GM21737 (cell line): ENCODE measurements at regions not wholly inside any gene's neighbourhood (a gene's known extent, or its start where the extent isn't known, plus 50 kb on each side); places are given as distances from the start of the nearest gene placed in this dataset.

ENCODE experiments used
- ATAC-seq: cut with Tn5 transposase; IDR thresholded peaks from one replicate; pipeline ENCODE4 v1.9.1; 2021; ENCODE audit warnings: mild to moderate bottlenecking, moderate library complexity; ENCODE audit not compliant: unreplicated experiment

DNA sequence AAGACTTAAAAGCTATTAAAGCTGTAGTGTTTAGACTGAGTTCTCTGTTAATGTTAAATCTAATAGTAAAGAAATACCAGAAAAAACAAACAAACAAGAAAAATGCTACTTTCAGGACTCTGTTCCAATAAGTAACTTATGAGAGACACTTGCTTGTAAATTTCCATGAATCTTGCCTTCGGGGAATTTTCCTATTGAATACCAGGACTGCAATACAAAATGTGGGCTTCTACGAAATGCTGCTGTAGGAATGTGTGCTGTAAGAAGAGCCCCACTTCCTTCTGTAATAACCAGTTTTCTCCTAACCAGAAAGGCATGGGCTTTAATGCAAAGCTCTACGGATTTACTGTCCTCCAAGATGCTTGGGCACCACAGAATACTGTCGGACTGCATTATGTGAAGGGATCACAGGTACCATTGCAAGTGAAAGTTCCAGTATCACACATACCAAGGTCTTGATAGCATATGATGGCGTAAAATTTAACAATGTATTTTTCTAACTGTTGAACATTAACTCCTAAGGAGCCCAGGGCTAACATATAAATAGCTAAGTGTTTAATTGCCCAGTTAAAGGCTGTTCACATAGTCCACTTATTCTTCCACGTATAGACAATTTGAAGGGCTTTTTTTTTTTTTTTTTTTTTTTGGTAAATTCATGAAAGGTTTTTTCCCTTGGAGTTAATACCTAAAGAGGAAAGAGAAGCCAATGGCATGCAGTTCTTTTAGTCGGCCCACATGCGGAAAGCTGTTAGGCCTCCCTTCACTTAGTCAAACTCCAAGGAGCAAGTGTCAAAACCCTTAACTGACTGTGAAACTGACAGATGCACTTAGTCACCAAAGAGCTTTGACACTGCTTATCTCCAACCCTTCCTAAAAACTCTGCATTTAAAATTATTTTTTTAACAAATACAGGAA, 564.0 kb upstream of the POU3F3 start:
- ATAC-seq, result no peak

DNA sequence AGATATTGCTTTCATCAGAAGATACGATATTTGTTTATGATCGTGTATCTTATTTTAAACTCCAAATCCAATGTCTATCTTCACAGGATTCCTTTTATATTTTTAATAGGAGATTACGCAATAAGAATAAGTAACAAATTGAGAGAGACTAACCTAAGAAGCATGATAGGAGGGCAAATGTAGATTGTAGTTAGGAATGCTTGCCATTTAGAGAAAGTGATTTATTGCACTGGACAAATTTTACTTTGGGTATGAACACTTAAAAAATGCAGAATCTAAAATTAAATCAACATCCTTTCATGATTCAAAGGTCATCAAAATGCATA, 563.4 kb upstream of the POU3F3 start:
- ATAC-seq, result no peak

DNA sequence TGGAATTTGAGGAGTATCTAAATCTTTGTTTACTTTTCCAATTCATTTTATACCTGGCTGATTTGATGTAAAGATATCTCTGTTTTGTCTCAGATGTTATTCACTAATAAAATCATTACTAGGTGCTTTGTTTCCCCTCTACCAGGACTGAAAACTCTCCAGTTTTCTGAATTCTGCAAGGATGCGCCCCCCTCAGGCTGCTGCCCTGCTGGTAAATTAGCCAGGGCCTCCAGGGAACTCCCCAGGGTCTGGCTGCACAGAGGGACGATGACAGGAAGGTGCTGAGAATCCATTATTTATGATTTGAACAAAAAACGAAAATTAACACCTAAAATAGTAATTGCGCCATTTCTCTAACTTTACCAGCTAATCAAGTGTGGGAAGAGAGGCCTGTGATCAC, 541.2 kb upstream of the POU3F3 start:
- ATAC-seq, result no peak

DNA sequence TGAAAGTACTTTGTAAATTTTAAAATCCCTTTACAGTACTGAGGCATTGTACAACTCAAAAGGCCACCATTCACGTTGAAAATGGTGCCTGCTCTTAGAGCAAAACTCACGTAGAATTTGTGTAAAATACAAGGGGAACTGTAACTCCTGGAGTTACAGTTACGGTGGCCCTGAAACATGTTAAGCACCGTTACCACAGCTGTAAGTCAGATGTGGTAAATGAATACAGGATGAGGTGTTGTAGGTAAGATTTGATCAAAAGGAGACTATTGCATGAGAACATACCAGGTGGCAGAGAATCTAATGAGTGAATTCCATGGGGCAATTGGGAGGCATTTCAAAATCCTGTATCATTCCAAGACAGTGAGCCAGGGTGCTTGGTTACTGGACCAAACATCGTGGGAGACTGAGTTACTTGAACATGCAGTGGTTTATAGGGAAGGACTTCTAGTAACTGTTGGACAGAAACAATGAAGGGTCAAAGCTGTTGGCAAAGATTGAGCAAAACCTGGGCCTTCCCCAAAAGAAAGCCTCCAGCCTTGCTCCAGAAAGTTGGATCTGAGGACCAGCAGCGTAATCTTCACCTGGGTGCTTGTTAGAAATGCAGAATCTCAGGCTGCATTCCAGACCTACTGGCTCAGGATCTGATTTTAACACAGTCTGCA, 535.8 kb upstream of the POU3F3 start:
- no peak for ATAC-seq

DNA sequence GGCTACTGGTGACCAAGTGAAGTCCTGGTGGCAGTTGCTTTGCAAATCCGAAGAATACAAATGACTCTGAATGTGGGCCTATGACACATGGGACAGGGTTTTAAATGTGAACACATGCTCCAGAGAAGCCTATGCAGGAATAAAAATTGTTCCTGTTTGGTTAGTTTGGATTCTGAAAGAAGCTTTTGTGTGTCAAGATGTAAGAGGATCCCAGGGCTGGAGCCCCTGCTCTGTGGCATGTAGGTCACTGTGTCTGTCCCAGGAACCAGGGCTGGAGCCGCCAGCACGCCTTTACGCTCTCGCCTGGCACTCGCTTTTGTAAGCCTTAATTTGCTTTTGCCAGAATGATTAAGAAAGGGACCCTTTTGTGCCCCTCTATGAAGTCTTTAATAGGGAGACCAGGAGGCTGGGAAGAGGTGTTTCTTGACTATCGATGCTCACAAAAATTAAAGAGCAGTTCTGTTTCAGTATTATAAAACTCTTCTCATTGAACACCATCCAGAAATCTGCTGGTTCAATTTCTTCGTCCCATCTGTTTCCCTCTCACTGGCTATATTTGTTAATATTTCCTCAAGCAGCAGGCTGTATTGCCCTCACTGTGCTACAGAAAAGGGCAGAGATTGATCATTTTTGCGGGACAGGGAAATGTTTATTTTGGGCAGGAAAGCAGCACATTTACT, 532.7 kb upstream of the POU3F3 start:
- ATAC-seq, result no peak

DNA sequence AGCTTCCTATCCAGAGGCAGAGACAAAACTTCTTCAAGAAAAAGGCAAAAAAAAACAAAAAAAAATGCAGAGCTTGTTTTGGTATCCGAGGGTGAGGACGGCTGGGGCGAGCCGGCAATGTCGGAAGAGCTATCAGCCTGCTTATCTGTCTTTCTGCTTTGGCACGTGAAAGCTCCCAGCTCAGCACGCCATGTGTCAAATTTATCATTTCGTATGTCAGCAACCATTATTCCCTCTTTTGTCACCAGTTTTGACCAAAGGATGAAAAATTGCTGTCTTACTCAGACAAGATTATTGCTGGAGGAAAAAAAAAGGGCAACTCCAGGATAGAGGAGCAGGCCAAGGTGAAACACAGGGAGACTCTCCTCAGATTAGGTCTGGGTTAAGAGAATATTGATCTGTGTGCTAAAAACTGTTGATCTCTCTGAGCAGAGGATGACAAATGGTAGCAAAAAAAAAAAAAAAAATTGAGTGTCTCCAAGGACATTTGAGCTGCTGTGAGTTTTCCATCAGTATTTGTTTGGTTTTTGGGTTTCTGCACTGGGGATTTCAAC, 532.0 kb upstream of the POU3F3 start:
- ATAC-seq, result no peak

DNA sequence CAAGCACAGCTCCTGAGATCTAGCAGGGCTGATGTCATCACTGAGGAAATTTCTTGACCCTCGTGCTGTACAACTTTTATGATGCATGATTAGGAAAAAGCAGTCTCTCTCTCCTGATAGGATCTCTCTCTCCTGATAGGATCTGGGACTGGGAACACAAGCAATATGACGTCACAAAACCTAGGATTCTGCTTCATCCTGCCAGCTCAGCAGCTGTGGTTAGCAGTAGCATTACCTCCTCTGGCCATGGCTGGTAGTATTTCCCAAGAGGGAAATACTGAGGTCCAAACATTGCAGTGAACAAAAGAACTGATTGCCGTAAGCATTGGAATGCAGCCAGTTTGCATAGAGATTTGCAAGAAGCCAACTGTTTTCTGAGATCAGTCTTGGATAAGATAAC, 521.2 kb upstream of the POU3F3 start:
- no peak for ATAC-seq

DNA sequence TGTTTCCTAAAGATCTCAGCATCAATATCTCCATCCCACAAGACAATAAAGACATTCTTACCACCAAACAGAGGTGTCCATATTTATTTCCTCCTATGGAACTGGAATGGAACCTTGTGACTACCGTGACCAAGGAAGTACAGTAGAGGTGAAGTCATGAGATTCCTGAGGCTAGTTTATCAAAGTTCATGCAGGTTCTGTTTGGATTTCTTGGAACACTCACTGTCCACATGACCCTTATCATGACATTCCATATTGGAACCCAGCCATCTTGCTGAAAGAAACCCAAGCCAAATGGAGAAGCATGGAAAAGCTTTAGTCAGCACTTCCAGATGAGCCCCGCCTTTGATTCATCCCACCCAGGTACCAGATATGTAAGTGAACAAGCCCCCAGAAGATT, 516.0 kb upstream of the POU3F3 start:
- ATAC-seq, result no peak

DNA sequence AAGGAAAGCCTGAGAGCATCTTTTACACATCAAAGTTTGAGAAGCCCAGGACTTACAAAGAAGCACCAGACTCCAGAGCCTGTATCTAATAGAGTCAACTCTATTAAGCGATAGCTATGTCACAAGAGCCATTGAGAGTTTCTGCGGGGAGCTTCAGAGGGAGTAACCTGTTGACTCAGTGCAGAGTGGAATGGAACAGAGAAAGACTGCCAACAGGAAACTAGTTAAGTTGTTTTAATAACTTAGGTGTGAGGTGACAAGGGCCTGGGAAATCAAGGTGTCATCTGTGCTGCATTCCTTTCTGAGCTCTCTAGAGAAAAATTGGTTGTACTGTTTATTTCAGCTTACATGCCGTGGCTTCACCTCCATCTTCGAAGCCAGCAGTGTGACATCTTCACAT, 513.8 kb upstream of the POU3F3 start:
- no peak for ATAC-seq

DNA sequence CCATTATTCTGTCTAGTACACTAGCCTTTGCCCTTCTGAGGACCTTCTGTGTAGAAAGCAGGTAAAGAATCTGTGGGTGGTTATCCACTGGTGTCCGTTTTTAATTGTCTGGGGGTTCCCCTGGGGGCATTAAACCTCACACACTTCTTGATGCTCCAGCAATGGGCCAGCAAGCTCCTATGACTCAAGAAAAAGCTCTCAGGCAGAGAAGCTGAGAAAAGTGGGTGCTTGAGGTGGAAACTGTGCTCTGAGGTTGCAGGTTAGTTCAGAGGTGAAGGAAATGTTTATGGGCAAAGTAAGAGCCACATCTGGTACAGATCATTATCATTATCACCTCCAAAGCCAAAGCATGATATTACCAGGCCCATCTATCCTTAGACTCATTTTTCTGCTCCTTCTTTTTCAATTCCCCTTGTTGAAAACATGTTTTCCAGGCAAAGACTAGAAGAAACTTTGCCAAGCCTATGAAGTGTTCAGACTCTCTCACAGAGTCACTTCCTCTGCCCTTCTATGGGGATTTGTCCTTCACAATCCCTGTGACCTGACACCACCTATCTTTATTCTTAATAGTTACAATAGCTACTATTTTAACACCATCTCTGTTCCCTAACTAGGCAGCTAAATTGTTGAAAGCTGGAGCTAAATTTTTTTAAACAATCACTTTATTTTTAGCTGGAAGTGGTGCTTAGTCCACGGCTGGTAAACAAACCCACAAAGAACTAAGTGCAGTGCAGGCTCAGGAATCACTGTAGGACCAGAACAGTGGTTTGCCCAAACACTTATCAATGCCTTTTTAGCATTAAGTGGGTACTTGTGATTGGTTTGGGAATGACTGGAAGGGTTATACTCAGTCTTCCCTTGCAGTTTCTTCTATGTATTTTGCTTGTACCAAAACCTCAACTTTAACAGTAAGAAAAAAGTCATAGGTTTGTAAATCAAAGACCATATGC, 512.8 kb upstream of the POU3F3 start:
- no peak for ATAC-seq

DNA sequence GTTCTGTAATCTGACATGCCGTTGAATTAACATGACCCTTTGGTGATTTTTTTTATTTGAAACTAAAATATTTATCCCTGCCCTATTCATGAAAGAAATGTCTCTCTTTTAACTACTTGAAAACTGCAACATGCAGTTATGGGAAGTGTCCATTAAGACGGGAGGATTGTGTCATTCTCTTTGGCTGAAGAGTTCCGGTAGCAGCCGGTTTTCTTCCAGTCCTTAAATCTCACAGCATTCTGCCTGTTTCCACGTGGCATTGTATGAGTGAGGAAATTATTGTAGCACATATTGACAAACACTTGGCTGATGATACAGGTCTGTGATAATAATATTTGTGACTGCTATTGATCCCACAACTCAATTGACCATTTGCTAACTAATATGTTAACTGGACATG, 509.6 kb upstream of the POU3F3 start:
- ATAC-seq, result no peak

DNA sequence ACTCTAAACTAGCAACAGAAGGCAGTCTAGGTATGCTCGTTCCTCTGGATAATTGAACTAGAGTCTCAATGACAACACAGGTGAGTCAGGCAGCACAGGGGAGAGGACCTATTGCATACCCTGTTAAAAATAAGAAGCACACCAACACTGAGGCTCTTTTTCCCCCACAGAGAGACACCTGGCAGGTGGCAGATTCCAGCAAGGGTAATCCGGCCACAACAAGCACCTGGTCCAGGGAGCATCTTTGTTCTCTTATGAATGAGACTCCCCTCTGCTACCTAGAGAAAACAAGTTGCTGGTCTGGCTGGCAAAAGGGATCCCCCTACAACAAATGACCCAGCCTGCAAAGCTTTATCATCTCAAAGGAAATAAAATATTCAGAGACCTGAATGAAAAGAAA, 508.9 kb upstream of the POU3F3 start:
- ATAC-seq, result no peak

DNA sequence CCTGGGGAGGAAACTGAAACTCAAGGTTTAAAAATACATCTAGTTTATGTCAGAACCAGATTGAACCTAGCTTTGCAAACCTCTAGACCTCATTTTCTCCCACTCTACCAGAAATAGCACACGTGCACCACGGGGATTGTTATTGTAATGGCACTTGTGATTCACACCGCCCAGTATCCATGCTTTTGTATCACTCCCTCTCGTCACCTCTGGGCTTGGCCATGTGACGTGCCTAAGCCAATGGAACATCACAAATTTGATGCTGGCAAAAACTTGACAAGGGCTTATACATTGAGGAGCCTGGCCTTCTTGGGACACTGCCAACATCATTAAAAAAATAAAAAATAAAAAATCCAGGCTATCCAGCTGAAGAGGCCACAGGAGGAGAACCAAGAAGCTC, 495.8 kb upstream of the POU3F3 start:
- no peak for ATAC-seq

DNA sequence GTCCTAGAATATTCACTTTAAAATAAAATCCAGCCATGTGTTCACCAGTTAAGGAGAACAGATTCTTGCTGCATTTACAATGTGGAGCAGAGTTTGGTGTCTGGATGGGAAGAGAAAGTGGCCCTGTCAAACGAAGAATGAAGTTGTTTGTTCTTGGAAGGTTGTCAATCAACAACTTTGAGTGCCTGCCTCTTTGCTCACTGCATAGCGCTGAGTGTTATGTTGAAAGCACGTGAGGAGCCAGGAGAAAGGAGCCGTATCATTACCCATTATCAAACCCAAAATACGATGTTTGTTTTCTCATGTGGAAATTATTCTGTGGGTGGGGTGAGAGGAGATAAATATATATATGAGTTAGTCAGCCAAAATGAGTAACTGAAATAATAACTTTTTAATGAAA, 492.5 kb upstream of the POU3F3 start:
- ATAC-seq, result no peak

DNA sequence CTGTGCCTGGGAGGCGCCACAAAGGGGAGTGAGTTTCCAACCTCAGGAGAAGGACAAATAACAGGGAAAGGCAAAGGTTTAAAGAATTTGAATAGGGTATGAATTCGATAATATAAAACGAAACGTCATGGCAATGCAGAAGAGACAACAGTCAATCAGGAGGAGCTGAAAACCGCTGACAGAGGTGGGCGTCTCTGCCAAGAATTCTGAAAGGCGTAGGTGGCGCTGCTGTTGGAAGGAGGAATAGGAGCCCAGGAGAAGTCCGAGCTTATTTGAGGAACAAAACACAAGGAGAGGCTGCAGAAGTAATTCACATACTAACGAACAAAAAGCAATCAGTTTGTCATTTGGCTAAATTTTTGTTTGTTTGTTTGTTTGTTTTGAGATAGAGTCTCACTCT, 485.8 kb upstream of the POU3F3 start:
- ATAC-seq, result no peak

DNA sequence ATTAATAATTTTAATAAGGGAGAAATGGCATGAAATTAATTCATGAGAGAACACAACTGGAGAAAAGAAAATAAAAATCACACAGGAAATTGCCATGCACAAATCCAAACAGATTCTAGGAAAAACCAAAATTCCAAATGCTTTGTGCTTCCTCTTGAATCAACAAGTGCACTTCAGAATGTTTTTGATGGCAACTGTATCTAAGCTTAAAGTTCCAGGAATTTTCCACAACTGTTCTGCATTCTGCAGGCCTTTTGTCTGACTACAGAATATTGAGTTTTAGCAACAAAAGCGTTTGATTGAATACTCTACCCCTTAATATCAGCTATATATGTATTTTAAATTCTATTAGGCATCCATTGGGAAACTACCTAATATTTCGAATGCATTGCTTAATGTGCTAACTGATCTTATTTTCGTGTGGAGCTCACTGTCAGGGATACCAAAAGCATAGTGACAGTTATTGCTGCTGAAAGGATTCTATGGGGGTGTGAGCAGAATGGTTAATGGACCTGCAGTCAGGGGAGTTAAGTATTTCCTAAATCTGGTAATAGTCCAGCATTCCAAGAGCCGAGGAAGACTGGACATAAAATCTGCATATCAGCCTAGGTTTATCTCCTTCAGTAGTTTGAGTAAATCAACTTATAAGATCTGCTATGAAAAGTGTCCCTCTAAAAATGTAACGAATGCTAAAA, 482.7 kb upstream of the POU3F3 start:
- ATAC-seq, result no peak

DNA sequence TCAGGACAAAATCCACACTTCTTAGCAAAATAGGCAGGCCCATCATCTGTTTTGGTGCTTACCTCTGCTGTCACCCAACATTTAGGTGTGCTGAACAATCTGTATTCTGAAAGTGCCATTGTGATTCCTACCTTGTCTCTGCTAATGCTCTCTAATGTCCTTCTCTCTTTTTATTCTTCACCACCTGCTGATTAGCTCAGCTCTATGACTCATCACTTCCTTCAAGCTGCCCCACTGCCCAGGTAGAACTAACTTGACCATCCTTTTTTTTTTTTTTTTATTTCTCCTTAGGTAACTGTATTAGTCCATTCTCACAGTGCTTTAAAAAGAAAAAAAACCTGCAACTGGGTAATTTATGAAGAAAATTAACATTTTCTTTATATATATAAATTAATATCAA, 478.7 kb upstream of the POU3F3 start:
- no peak for ATAC-seq

DNA sequence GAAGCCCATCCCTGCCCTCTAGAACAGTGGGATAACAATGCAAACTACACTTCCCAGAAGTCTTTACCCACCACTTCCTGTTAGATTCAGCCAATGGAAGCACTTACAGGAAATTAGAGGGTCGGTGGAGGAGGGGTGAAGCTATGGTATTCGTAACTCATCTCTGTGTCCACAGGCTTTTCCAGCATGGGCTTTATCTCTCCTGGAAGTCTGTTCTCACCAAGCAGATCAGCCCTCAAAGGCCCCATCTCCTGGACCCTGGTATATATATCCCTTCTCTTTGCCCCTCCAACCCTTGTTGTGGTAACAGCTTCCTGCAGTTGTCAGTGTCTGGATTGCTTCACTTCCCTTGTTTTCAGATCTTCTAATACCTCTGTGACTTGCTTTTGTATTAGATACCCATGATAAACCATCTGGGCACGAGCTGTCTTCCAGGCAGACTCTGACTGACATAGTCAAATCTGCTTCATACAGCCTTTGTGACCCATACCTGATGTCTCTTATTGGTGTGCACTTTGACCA, 475.0 kb upstream of the POU3F3 start:
- no peak for ATAC-seq

DNA sequence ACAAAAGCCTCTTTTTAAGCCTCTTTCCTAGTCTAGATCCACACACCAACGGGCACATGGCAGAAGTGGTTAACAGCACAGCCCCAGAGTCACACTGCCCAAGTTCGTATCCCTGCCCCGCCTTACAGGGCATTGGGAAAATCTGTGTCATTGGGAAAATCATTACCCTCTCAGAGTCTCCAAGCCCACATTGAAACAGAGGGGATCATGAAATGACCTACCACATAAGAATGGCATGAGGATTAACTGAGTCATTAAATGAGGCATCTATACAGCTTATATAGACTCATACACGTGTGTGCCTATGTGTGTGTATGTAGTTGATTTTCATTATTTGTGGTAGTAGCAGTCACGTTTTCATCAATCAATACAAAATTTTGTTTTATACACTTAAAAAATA, 469.0 kb upstream of the POU3F3 start:
- ATAC-seq, result no peak

DNA sequence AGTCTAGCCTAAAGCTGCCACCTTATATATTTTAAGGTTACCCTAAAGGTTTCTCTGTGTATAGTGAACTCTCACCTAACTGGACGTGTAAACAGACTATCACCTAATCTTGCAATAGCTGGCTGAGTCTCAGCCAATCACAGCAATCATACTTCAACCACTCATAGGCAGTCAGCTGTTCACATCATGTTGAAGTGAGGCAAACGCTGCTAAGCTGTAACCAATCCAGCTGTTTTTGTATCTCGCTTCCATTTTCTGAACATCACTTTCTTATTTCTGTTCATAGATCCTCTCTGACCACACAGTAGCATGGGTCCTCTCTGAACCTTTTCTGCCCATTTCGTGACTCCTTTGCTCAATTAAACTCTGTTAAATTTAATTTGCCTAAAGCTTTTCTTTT, 468.2 kb upstream of the POU3F3 start:
- ATAC-seq, result no peak
